WTC11 (cell line): ENCODE measurements at regions not wholly inside any gene's neighbourhood (a gene's known extent, or its start where the extent isn't known, plus 50 kb on each side); places are given as distances from the start of the nearest gene placed in this dataset.

Experiments
- ATAC-seq: fragments of 200-7000 bp; cut with Tn5 transposase; 2 replicates; pipeline ENCODE4 v1.10.0; 2021; ENCODE audit warnings: mild to moderate bottlenecking, moderate library complexity
- CTCF ChIA-PET: fragments of 300-600 bp; sonication (Branson Sonifier 250); formaldehyde crosslinking; loops from one replicate; lab custom pipeline; 2021; ENCODE audit warnings: antibody characterized with exemption; lab: Charles Lee
- POLR2A ChIA-PET: fragments of 350-600 bp; sonication (Branson Sonifier 250); formaldehyde crosslinking; loops from one replicate; lab custom pipeline; 2021; ENCODE audit warnings: antibody characterized with exemption; lab: Charles Lee
- DNase-seq: peaks from one replicate; pipeline ENCODE4 v3.0.0; 2021; ENCODE audit warnings: low spot score
- H3K27ac Mint-ChIP-seq: 2 replicates; pipeline ENCODE4 v1.8.0; 2021; ENCODE audit warnings: mixed read lengths
- H3K27me3 Mint-ChIP-seq: 2 replicates; pipeline ENCODE4 v1.8.0; 2021; ENCODE audit warnings: low read depth, mild to moderate bottlenecking, moderate library complexity, mixed read lengths
- H3K36me3 Mint-ChIP-seq: 2 replicates; pipeline ENCODE4 v1.8.0; 2021; ENCODE audit warnings: mixed read lengths
- H3K4me1 Mint-ChIP-seq: 2 replicates; pipeline ENCODE4 v1.8.0; 2022; ENCODE audit warnings: mixed read lengths
- H3K4me3 Mint-ChIP-seq: 2 replicates; pipeline ENCODE4 v1.8.0; 2021; ENCODE audit warnings: mild to moderate bottlenecking, moderate library complexity, mixed read lengths
- H3K9me3 Mint-ChIP-seq: 2 replicates; pipeline ENCODE4 v1.8.0; 2021; ENCODE audit warnings: mixed read lengths
- CBFB ChIP-seq: sonication (generic); formaldehyde crosslinking; IDR thresholded peaks from 2 replicates; pipeline ENCODE4 v1.8.1; 2022; ENCODE audit warnings: mild to moderate bottlenecking, low read depth, missing genetic modification reagents
- CDX4 ChIP-seq: fragments of 250-450 bp; sonication (Bioruptor Pico); IDR thresholded peaks from 2 replicates; pipeline ENCODE4 v1.9.0; 2021; ENCODE audit warnings: moderate library complexity, mild to moderate bottlenecking, inconsistent platforms, borderline replicate concordance
- CREB1 ChIP-seq: sonication (generic); formaldehyde crosslinking; IDR thresholded peaks from 2 replicates; pipeline ENCODE4 v1.8.0; 2023; ENCODE audit warnings: mild to moderate bottlenecking, missing genetic modification reagents
- CTCF ChIP-seq: fragments of 200-600 bp; IDR thresholded peaks from 2 replicates; pipeline ENCODE4 v1.8.0; 2022; ENCODE audit warnings: antibody characterized with exemption
- ESRRA ChIP-seq: sonication (generic); formaldehyde crosslinking; IDR thresholded peaks from 2 replicates; pipeline ENCODE4 v1.8.1; 2022; ENCODE audit warnings: mild to moderate bottlenecking, missing genetic modification reagents, borderline replicate concordance
- FOXP1 ChIP-seq: sonication (generic); formaldehyde crosslinking; IDR thresholded peaks from 2 replicates; pipeline ENCODE4 v1.8.0; 2022; ENCODE audit warnings: missing genetic modification reagents, mild to moderate bottlenecking, moderate library complexity, borderline replicate concordance
- GRHL2 ChIP-seq: fragments of 250-450 bp; sonication (Bioruptor Pico); IDR thresholded peaks from 2 replicates; pipeline ENCODE4 v1.8.0; 2022; ENCODE audit warnings: mild to moderate bottlenecking, moderate library complexity; ENCODE audit not compliant: insufficient replicate concordance, severe bottlenecking
- JUN ChIP-seq: sonication (generic); formaldehyde crosslinking; IDR thresholded peaks from 2 replicates; pipeline ENCODE4 v1.8.0; 2023; ENCODE audit warnings: mild to moderate bottlenecking, missing genetic modification reagents
- MXD4 ChIP-seq: fragments of 250-450 bp; sonication (Bioruptor Pico); IDR thresholded peaks from 2 replicates; pipeline ENCODE4 v1.8.0; 2021; ENCODE audit warnings: mild to moderate bottlenecking, moderate library complexity, borderline replicate concordance
- NR3C1 ChIP-seq: sonication (generic); formaldehyde crosslinking; conservative IDR thresholded peaks from 2 replicates; pipeline ENCODE4 v1.8.1; 2023; ENCODE audit warnings: low read depth, mild to moderate bottlenecking, missing genetic modification reagents
- OVOL2 ChIP-seq: fragments of 250-450 bp; sonication (Bioruptor Pico); IDR thresholded peaks from 2 replicates; pipeline ENCODE4 v1.9.0; 2021; ENCODE audit warnings: mild to moderate bottlenecking, borderline replicate concordance
- SMAD3 ChIP-seq: sonication (generic); formaldehyde crosslinking; IDR thresholded peaks from 2 replicates; pipeline ENCODE4 v1.8.0; 2022; ENCODE audit warnings: missing genetic modification reagents, mild to moderate bottlenecking, borderline replicate concordance
- SOX15 ChIP-seq: fragments of 250-450 bp; sonication (Bioruptor Pico); IDR thresholded peaks from 2 replicates; pipeline ENCODE4 v1.9.0; 2021; ENCODE audit warnings: mild to moderate bottlenecking
- SP1 ChIP-seq: sonication (generic); formaldehyde crosslinking; conservative IDR thresholded peaks from 2 replicates; pipeline ENCODE4 v1.8.1; 2022; ENCODE audit warnings: missing genetic modification reagents
- TEAD4 ChIP-seq: sonication (generic); formaldehyde crosslinking; IDR thresholded peaks from 2 replicates; pipeline ENCODE4 v1.8.0; 2022; ENCODE audit warnings: mild to moderate bottlenecking, missing genetic modification reagents
- ZNF121 ChIP-seq: sonication (generic); formaldehyde crosslinking; IDR thresholded peaks from 2 replicates; pipeline ENCODE4 v1.8.0; 2023; ENCODE audit warnings: missing genetic modification reagents
- TF ChIP-seq, protein P1 (sequence below): sonication (generic); formaldehyde crosslinking; IDR thresholded peaks from 2 replicates; pipeline ENCODE4 v1.8.0; 2023; ENCODE audit warnings: missing genetic modification reagents, mild to moderate bottlenecking, borderline replicate concordance
- TF ChIP-seq, protein P2 (sequence below): sonication (generic); formaldehyde crosslinking; IDR thresholded peaks from 2 replicates; pipeline ENCODE4 v1.8.1; 2022; ENCODE audit warnings: mild to moderate bottlenecking, moderate library complexity, missing genetic modification reagents
- TF ChIP-seq, protein P3 (sequence below): sonication (generic); formaldehyde crosslinking; IDR thresholded peaks from 2 replicates; pipeline ENCODE4 v1.8.1; 2023; ENCODE audit warnings: mild to moderate bottlenecking, missing genetic modification reagents, moderate library complexity
- TF ChIP-seq, protein P4 (sequence below): sonication (generic); formaldehyde crosslinking; conservative IDR thresholded peaks from 2 replicates; pipeline ENCODE4 v1.8.1; 2022; ENCODE audit warnings: mild to moderate bottlenecking, missing genetic modification reagents

GRCh38 chr4:129929984-129930383 is 834.0 kb downstream of the C4orf33 start (continued):
- TF ChIP-seq, protein P1, sequence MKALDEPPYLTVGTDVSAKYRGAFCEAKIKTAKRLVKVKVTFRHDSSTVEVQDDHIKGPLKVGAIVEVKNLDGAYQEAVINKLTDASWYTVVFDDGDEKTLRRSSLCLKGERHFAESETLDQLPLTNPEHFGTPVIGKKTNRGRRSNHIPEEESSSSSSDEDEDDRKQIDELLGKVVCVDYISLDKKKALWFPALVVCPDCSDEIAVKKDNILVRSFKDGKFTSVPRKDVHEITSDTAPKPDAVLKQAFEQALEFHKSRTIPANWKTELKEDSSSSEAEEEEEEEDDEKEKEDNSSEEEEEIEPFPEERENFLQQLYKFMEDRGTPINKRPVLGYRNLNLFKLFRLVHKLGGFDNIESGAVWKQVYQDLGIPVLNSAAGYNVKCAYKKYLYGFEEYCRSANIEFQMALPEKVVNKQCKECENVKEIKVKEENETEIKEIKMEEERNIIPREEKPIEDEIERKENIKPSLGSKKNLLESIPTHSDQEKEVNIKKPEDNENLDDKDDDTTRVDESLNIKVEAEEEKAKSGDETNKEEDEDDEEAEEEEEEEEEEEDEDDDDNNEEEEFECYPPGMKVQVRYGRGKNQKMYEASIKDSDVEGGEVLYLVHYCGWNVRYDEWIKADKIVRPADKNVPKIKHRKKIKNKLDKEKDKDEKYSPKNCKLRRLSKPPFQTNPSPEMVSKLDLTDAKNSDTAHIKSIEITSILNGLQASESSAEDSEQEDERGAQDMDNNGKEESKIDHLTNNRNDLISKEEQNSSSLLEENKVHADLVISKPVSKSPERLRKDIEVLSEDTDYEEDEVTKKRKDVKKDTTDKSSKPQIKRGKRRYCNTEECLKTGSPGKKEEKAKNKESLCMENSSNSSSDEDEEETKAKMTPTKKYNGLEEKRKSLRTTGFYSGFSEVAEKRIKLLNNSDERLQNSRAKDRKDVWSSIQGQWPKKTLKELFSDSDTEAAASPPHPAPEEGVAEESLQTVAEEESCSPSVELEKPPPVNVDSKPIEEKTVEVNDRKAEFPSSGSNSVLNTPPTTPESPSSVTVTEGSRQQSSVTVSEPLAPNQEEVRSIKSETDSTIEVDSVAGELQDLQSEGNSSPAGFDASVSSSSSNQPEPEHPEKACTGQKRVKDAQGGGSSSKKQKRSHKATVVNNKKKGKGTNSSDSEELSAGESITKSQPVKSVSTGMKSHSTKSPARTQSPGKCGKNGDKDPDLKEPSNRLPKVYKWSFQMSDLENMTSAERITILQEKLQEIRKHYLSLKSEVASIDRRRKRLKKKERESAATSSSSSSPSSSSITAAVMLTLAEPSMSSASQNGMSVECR (CRISPR knock-in tag), result no peak
- TF ChIP-seq NR3C1 (no peak), JUN (CRISPR knock-in tag) (no peak), GRHL2 (no peak)

DNA sequence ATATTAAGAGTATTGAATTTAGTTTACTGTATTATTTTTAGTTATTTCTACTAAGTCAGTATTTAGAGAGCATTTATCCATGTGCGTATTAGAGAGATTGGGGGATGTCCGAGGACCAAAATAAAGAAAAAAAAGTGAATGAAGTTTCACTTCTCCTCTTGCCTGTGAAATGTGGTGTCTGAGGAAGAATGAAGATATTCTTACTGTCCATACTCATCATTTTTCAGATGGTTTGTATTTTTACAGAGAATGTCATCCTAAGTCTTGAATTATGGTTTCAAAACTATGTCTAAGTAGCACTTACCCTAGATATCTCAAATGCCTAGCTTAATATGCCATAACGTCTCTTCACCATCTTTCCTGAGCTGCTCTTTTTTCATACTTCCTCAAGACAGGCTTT is 854.3 kb downstream of the C4orf33 start:
- no peaks in the 10 kb centered on the region for H3K4me1 Mint-ChIP-seq
- TF ChIP-seq SP1 (CRISPR knock-in tag) (no peak), FOXP1 (no peak), CDX4 (CRISPR knock-in tag) (no peak), SOX15 (CRISPR knock-in tag) (no peak), ZNF121 (CRISPR knock-in tag) (no peak), CTCF (no peak), OVOL2 (CRISPR knock-in tag) (no peak), CREB1 (CRISPR knock-in tag) (no peak)
- TF ChIP-seq, protein P2, sequence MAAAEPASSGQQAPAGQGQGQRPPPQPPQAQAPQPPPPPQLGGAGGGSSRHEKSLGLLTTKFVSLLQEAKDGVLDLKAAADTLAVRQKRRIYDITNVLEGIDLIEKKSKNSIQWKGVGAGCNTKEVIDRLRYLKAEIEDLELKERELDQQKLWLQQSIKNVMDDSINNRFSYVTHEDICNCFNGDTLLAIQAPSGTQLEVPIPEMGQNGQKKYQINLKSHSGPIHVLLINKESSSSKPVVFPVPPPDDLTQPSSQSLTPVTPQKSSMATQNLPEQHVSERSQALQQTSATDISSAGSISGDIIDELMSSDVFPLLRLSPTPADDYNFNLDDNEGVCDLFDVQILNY (CRISPR knock-in tag), result no peak
- ATAC-seq, result no peak
- H3K9me3 Mint-ChIP-seq, result peaks cover under 1% of the 10 kb centered on the region
- peaks cover 4% of the 10 kb centered on the region; the same call in 1 of the 2 replicates for H3K27me3 Mint-ChIP-seq
- CTCF ChIA-PET, result no interaction called here
- no peak for DNase-seq
- no peak overlapping the region for H3K27ac Mint-ChIP-seq
- POLR2A ChIA-PET, result no interaction called here
- no peaks in the 10 kb centered on the region for H3K36me3 Mint-ChIP-seq
- H3K4me3 Mint-ChIP-seq, result no peak overlapping the region

- ChIA-PET CTCF (no interaction called here), POLR2A (no interaction called here)
- Mint-ChIP-seq H3K27me3 (no peaks in the 10 kb centered on the region), H3K36me3 (peaks cover 20% of the 10 kb centered on the region), H3K27ac (no peak overlapping the region), H3K9me3 (peaks cover 16% of the 10 kb centered on the region), H3K4me1 (no peaks in the 10 kb centered on the region), H3K4me3 (no peak overlapping the region)
- DNase-seq (no peak), ATAC-seq (no peak)
- no peak for TF ChIP-seq SP1 (CRISPR knock-in tag)
- TF ChIP-seq SMAD3 (CRISPR knock-in tag), result no peak
- TF ChIP-seq GRHL2, result no peak
- TF ChIP-seq, protein P3, sequence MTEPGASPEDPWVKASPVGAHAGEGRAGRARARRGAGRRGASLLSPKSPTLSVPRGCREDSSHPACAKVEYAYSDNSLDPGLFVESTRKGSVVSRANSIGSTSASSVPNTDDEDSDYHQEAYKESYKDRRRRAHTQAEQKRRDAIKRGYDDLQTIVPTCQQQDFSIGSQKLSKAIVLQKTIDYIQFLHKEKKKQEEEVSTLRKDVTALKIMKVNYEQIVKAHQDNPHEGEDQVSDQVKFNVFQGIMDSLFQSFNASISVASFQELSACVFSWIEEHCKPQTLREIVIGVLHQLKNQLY (CRISPR knock-in tag), result no peak
- TF ChIP-seq CBFB, result no peak
- no peak for TF ChIP-seq MXD4 (CRISPR knock-in tag)
- TF ChIP-seq ESRRA (CRISPR knock-in tag), result no peak
- TF ChIP-seq, protein P4, sequence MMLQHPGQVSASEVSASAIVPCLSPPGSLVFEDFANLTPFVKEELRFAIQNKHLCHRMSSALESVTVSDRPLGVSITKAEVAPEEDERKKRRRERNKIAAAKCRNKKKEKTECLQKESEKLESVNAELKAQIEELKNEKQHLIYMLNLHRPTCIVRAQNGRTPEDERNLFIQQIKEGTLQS (CRISPR knock-in tag), result no peak
- no peak for TF ChIP-seq TEAD4 (CRISPR knock-in tag)
Observed at GRCh38 chr4:129966175-129966574, 870.2 kb downstream of the C4orf33 start.
